ENCODE measurements at regions not wholly inside any gene's neighbourhood (a gene's known extent, or its start where the extent isn't known, plus 50 kb on each side); places are given as distances from the start of the nearest gene placed in this dataset.

GRCh38 chr18:77754475-77755044 is 504.9 kb downstream of the GALR1 start:
- no peak for TF ChIP-seq CTCF (IDR thresholded peaks at IDR 0.05; ENCODE audit: borderline replicate concordance, insufficient read depth, low read depth, low read length)
- no peak overlapping the region for H3K4me3 ChIP-seq (ENCODE audit: low read depth, low read length)

- no peak overlapping the region for H3K4me3 ChIP-seq (ENCODE audit: low read depth, low read length)
- no peak for TF ChIP-seq CTCF (IDR thresholded peaks at IDR 0.05; ENCODE audit: borderline replicate concordance, insufficient read depth, low read depth, low read length)
Measured at GRCh38 chr18:77755187-77755586, 505.5 kb downstream of the GALR1 start.

- no peak overlapping the region for H3K4me3 ChIP-seq (ENCODE audit: low read depth, low read length)
- no peak for TF ChIP-seq CTCF (IDR thresholded peaks at IDR 0.05; ENCODE audit: borderline replicate concordance, insufficient read depth, low read depth, low read length)
Measured at GRCh38 chr18:77761332-77761731, 511.7 kb downstream of the GALR1 start.

- no peak for TF ChIP-seq CTCF (IDR thresholded peaks at IDR 0.05; ENCODE audit: borderline replicate concordance, insufficient read depth, low read depth, low read length)
- H3K4me3 ChIP-seq (ENCODE audit: low read depth, low read length), result no peak overlapping the region
Measured at GRCh38 chr18:77762014-77762413, 512.4 kb downstream of the GALR1 start.

GRCh38 chr18:77762642-77763041 is 513.0 kb downstream of the GALR1 start:
- TF ChIP-seq CTCF (IDR thresholded peaks at IDR 0.05; ENCODE audit: borderline replicate concordance, insufficient read depth, low read depth, low read length), result no peak
- no peak overlapping the region for H3K4me3 ChIP-seq (ENCODE audit: low read depth, low read length)

- no peak overlapping the region for H3K4me3 ChIP-seq (ENCODE audit: low read depth, low read length)
- TF ChIP-seq CTCF (IDR thresholded peaks at IDR 0.05; ENCODE audit: borderline replicate concordance, insufficient read depth, low read depth, low read length), result no peak
Measured at GRCh38 chr18:77763530-77764145, 514.0 kb downstream of the GALR1 start.

- 0 out of 2 replicates have a peak, but pooled peaks have one; percentile 9 for TF ChIP-seq CTCF (IDR thresholded peaks at IDR 0.05; ENCODE audit: borderline replicate concordance, insufficient read depth, low read depth, low read length)
- H3K4me3 ChIP-seq (ENCODE audit: low read depth, low read length), result no peak overlapping the region
Measured at GRCh38 chr18:77765468-77765867, 515.8 kb downstream of the GALR1 start.
